Smooth muscle cell (in vitro differentiated cells): ENCODE measurements at regions not wholly inside any gene's neighbourhood (a gene's known extent, or its start where the extent isn't known, plus 50 kb on each side); places are given as distances from the start of the nearest gene placed in this dataset.

ENCODE experiments used
- DNase-seq: peaks from one replicate; lab custom pipeline; 2025; ENCODE audit not compliant: unreplicated experiment; lab: John Stamatoyannopoulos, UW
- H2AFZ ChIP-seq: fragments of 200-600 bp; sonication (generic); 2 replicates; pipeline ENCODE4 v1.6.0; 2016; ENCODE audit warnings: antibody characterized with exemption, low read depth, mild to moderate bottlenecking
- H3F3A ChIP-seq: fragments of 200-600 bp; sonication (generic); 2 replicates; pipeline ENCODE4 v1.6.0; 2017; ENCODE audit warnings: antibody characterized with exemption, low read depth
- H3K27ac ChIP-seq: fragments of 200-600 bp; sonication (generic); 2 replicates; pipeline ENCODE4 v1.5.1; 2016; ENCODE audit warnings: low read depth, mild to moderate bottlenecking
- H3K27me3 ChIP-seq: fragments of 200-600 bp; sonication (generic); 2 replicates; pipeline ENCODE4 v1.6.1; 2016; ENCODE audit warnings: low read depth, mild to moderate bottlenecking
- H3K36me3 ChIP-seq: fragments of 200-600 bp; sonication (generic); 2 replicates; pipeline ENCODE4 v1.5.1; 2016; ENCODE audit warnings: low read depth
- H3K4me1 ChIP-seq: fragments of 200-600 bp; sonication (generic); 2 replicates; pipeline ENCODE4 v1.5.1; 2016; ENCODE audit warnings: low read depth
- H3K4me2 ChIP-seq: fragments of 200-600 bp; sonication (generic); 2 replicates; pipeline ENCODE4 v1.6.0; 2016; ENCODE audit warnings: mild to moderate bottlenecking
- H3K4me3 ChIP-seq: fragments of 200-600 bp; sonication (generic); 2 replicates; pipeline ENCODE4 v1.5.1; 2016; ENCODE audit warnings: mild to moderate bottlenecking
- H3K79me2 ChIP-seq: fragments of 200-600 bp; sonication (generic); 2 replicates; pipeline ENCODE4 v1.6.0; 2016; ENCODE audit warnings: low read depth, mild to moderate bottlenecking
- H3K9ac ChIP-seq: fragments of 200-600 bp; sonication (generic); 2 replicates; pipeline ENCODE4 v1.6.0; 2016; ENCODE audit warnings: low read depth
- H3K9me3 ChIP-seq: fragments of 200-600 bp; sonication (generic); replicated peaks from 2 replicates; pipeline ENCODE4 v1.5.1; 2016; ENCODE audit warnings: low read depth
- H4K20me1 ChIP-seq: fragments of 200-600 bp; sonication (generic); 2 replicates; pipeline ENCODE4 v1.6.0; 2016; ENCODE audit warnings: low read depth
- CTCF ChIP-seq: fragments of 200-600 bp; sonication (generic); IDR thresholded peaks from 2 replicates; pipeline ENCODE4 v1.5.1; 2017; ENCODE audit warnings: borderline replicate concordance, mild to moderate bottlenecking, antibody characterized with exemption; ENCODE audit not compliant: insufficient read depth, poor library complexity, severe bottlenecking
- WGBS: methylation state at CpG from one replicate; pipeline ENCODE4 v1.1.7; 2016; ENCODE audit warnings: low lambda C conversion rate; 5-methylcytosine and 5-hydroxymethylcytosine counted together

GRCh38 chr4:123466080-123466785, 69.6 kb downstream of the SPRY1 start:
- Histone ChIP-seq H3K27me3 (no peaks in the 10 kb centered on the region), H3K4me2 (no peak overlapping the region), H3K4me1 (no peaks in the 10 kb centered on the region), H3K9me3 (no peaks in the 10 kb centered on the region), H3K27ac (no peak overlapping the region), H3F3A (no peaks in the 10 kb centered on the region), H3K9ac (no peak overlapping the region), H3K36me3 (no peaks in the 10 kb centered on the region), H4K20me1 (no peaks in the 10 kb centered on the region), H3K4me3 (no peak overlapping the region), H2AFZ (no peak overlapping the region), H3K79me2 (no peaks in the 10 kb centered on the region)
- WGBS: 79% methylated on average over 3 of the region's 3 CpGs
- TF ChIP-seq CTCF: no peak
- no peak for DNase-seq

- WGBS: 68% methylated on average over 2 of the region's 2 CpGs
- Histone ChIP-seq H3K4me3 (no peak overlapping the region), H3K27me3 (no peaks in the 10 kb centered on the region), H3K36me3 (no peaks in the 10 kb centered on the region), H3K9me3 (no peaks in the 10 kb centered on the region), H3K4me1 (no peaks in the 10 kb centered on the region), H2AFZ (no peak overlapping the region), H3F3A (no peaks in the 10 kb centered on the region), H3K79me2 (no peaks in the 10 kb centered on the region), H4K20me1 (no peaks in the 10 kb centered on the region), H3K9ac (no peak overlapping the region), H3K27ac (no peak overlapping the region), H3K4me2 (no peak overlapping the region)
- TF ChIP-seq CTCF: no peak
- no peak for DNase-seq
Measured at GRCh38 chr4:123468479-123469031, 72.0 kb downstream of the SPRY1 start.

GRCh38 chr4:123469245-123469644, 72.7 kb downstream of the SPRY1 start:
- no peak overlapping the region for H3K9ac ChIP-seq
- no peak overlapping the region for H3K4me2 ChIP-seq
- no peak for DNase-seq
- no peaks in the 10 kb centered on the region for H3K79me2 ChIP-seq
- no peak overlapping the region for H3K4me3 ChIP-seq
- no peaks in the 10 kb centered on the region for H3F3A ChIP-seq
- H4K20me1 ChIP-seq: no peaks in the 10 kb centered on the region
- no peaks in the 10 kb centered on the region for H3K4me1 ChIP-seq
- 58% methylated on average over 3 of the region's 3 CpGs for WGBS
- H3K27me3 ChIP-seq: no peaks in the 10 kb centered on the region
- H2AFZ ChIP-seq: peak overlapping the region; percentile 6
- H3K27ac ChIP-seq: no peak overlapping the region
- no peak for TF ChIP-seq CTCF
- no peaks in the 10 kb centered on the region for H3K9me3 ChIP-seq
- H3K36me3 ChIP-seq: no peaks in the 10 kb centered on the region

DNA sequence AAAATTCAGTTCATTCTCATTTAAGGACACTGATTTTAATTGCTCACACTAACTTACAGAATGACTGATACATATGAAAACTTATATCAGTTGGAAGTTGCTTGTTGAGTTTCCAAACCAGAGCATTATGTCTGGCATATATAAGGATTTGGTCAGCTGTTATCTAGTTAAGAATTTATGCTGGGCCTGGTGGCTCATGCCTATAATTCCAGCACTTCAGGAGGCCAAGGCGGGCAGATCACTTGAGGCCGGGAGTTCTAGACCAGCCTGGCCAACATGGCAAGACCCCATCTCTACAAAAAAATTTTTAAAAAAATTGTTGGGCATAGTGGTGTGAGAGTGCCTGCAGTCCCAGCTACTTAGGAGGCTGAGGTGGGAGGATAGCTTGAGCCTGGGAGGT, 73.1 kb downstream of the SPRY1 start:
- no peak for DNase-seq
- Histone ChIP-seq H3F3A (no peaks in the 10 kb centered on the region), H3K27ac (no peak overlapping the region), H3K36me3 (no peaks in the 10 kb centered on the region), H3K4me1 (no peaks in the 10 kb centered on the region), H2AFZ (no peak overlapping the region), H3K4me3 (no peak overlapping the region), H3K9ac (no peak overlapping the region), H3K79me2 (no peaks in the 10 kb centered on the region), H3K9me3 (no peaks in the 10 kb centered on the region), H3K4me2 (no peak overlapping the region), H3K27me3 (no peaks in the 10 kb centered on the region), H4K20me1 (no peaks in the 10 kb centered on the region)
- no peak for TF ChIP-seq CTCF
- WGBS: 93% methylated on average over 2 of the region's 2 CpGs
